Activated T-cell treated with anti-CD3 and anti-CD28 coated beads, Interleukin-2, amount 50 U/mL, for 24 hours (primary cell): ENCODE measurements at regions not wholly inside any gene's neighbourhood (a gene's known extent, or its start where the extent isn't known, plus 50 kb on each side); places are given as distances from the start of the nearest gene placed in this dataset.
"Not testable (repeated sequence)": the region's sequence is repeated elsewhere in the genome, so short reads cannot be mapped to it uniquely, and the experiment has no call there.

Source experiments
- DNase-seq: peaks from one replicate; pipeline ENCODE4 v3.0.0-alpha.2; 2020
- H3K27ac Mint-ChIP-seq: 2 replicates; pipeline ENCODE4 v1.8.0; 2020; ENCODE audit warnings: mild to moderate bottlenecking, mixed read lengths
- H3K27me3 Mint-ChIP-seq: 2 replicates; pipeline ENCODE4 v1.8.0; 2020; ENCODE audit warnings: mixed read lengths
- H3K36me3 Mint-ChIP-seq: 2 replicates; pipeline ENCODE4 v1.8.0; 2020; ENCODE audit warnings: low read depth, mixed read lengths
- H3K4me1 Mint-ChIP-seq: 2 replicates; pipeline ENCODE4 v1.8.0; 2020; ENCODE audit warnings: low read depth, mixed read lengths
- H3K4me3 Mint-ChIP-seq: 2 replicates; pipeline ENCODE4 v1.8.0; 2020; ENCODE audit warnings: mild to moderate bottlenecking, moderate library complexity, mixed read lengths
- H3K9me3 Mint-ChIP-seq: 2 replicates; pipeline ENCODE4 v1.8.0; 2020; ENCODE audit warnings: mixed read lengths

DNA sequence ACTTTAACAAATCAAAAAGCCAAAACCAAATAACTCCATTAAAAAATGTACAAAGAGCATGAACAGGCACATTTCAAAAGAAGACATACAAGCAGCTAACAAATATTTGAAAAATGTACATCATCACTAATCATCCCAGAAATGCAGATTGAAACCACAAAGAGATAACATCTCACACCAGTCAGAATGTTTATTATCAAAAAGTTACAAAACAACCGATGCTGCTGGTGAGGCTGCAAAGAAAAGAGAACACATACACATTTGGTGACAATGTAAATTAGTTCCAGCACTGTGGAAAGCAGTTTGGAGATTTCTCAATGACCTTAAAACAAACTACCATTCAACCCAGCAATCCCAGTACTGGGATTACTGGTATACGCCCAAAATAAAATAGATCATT, 756.0 kb upstream of the PCDH20 start:
- H3K27ac Mint-ChIP-seq = no peak overlapping the region
- no peaks in the 10 kb centered on the region for H3K27me3 Mint-ChIP-seq
- H3K4me3 Mint-ChIP-seq = no peak overlapping the region
- H3K9me3 Mint-ChIP-seq = peaks cover 6% of the 10 kb centered on the region
- no peaks in the 10 kb centered on the region for H3K36me3 Mint-ChIP-seq
- no peak for DNase-seq
- H3K4me1 Mint-ChIP-seq = no peaks in the 10 kb centered on the region

GRCh38 chr13:62168891-62169290, 753.2 kb upstream of the PCDH20 start:
- Mint-ChIP-seq H3K4me3 (no peak overlapping the region), H3K4me1 (no peaks in the 10 kb centered on the region), H3K27ac (no peak overlapping the region), H3K36me3 (no peaks in the 10 kb centered on the region), H3K27me3 (no peaks in the 10 kb centered on the region), H3K9me3 (peaks cover 9% of the 10 kb centered on the region)
- DNase-seq = no peak

GRCh38 chr13:62167650-62168172, 752.1 kb upstream of the PCDH20 start:
- Mint-ChIP-seq H3K27me3 (no peaks in the 10 kb centered on the region), H3K4me1 (no peaks in the 10 kb centered on the region), H3K36me3 (no peaks in the 10 kb centered on the region), H3K4me3 (no peak overlapping the region), H3K27ac (no peak overlapping the region), H3K9me3 (peaks cover 9% of the 10 kb centered on the region)
- no peak for DNase-seq

DNA sequence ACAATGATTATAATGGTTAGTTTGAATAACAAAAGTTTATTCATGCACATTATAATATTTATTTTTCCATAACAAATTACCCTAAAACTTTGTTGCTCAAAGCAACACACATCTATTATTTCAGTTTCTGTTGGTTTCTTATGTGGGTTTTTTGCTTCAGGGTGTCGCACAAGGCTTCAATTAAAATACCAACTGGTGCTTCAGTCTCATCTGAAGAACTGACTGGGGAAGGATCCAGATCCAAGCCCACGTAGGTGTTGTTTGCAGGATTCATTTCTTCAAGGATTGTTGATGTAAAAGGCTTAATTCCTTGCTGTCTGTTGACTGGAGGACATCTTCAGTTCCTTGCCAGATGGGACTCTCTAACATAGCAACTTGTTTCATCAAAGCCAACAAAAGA, 747.2 kb upstream of the PCDH20 start:
- H3K4me1 Mint-ChIP-seq = no peaks in the 10 kb centered on the region
- H3K9me3 Mint-ChIP-seq = peaks cover 5% of the 10 kb centered on the region
- DNase-seq = no peak
- no peak overlapping the region for H3K27ac Mint-ChIP-seq
- no peaks in the 10 kb centered on the region for H3K36me3 Mint-ChIP-seq
- H3K27me3 Mint-ChIP-seq = no peaks in the 10 kb centered on the region
- no peak overlapping the region for H3K4me3 Mint-ChIP-seq

DNA sequence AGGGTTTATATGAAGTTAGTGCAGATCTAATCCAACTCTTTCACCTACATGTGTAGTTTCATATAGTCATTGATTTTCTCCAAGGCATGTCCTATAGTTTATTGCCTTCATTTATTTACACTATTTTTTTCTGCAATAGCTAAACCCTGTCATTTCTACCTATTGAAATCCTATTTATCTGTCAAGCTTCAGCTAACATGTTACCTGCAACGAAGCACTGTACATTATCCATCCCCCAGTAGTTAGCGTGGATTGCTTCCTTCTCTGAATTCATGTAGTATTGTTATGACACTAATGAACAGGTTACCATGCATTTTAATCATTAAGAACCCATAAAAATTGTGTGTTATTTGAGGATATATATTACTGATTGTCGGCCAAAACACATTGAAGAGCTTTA, 742.9 kb upstream of the PCDH20 start:
- Mint-ChIP-seq H3K36me3 (no peaks in the 10 kb centered on the region), H3K27me3 (no peaks in the 10 kb centered on the region), H3K4me1 (no peaks in the 10 kb centered on the region), H3K9me3 (peaks cover 18% of the 10 kb centered on the region), H3K27ac (no peak overlapping the region), H3K4me3 (no peak overlapping the region)
- no peak for DNase-seq

DNA sequence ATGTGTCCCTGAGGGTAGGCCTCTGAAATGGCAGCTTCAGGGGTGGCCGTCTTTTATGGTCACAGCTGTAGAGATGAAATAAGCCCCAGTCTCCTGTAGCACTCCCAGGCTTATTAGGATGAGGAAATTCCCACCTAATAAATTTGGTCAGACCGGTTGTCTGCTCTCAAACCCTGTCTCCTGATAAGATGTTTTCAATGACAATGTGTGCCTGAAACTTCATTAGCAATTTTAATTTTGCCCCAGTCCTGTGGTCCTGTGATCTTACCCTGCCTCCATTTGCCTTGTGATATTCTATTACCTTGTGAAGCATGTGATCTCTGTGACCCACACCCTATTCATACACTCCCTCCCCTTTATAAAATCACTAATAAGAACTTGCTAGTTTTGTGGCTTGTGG, 736.1 kb upstream of the PCDH20 start:
- DNase-seq, H3K27me3 Mint-ChIP-seq, H3K36me3 Mint-ChIP-seq, H3K27ac Mint-ChIP-seq, H3K4me1 Mint-ChIP-seq, H3K4me3 Mint-ChIP-seq: not testable (repeated sequence)
- peaks cover 34% of the 10 kb centered on the region for H3K9me3 Mint-ChIP-seq

DNA sequence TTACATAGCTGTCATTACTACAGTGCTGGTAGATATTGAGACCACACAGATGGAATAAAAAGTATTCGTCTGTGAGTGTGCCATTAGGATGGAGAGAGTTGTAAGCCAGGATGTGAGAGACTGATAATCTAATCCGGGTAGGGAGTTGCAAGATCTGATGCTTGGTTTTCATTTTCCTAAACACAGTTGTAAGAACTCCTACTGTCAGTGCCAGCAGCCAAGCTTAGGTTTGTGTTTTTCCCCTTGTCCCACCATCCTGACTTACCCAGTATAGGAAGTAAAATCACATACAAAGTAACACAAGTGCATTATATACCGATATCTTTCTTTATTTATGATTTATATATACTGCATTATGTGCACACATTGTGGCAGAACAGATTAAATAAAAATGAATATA, 726.4 kb upstream of the PCDH20 start:
- peaks cover 23% of the 10 kb centered on the region for H3K9me3 Mint-ChIP-seq
- H3K27ac Mint-ChIP-seq = no peak overlapping the region
- no peak for DNase-seq
- H3K36me3 Mint-ChIP-seq = no peaks in the 10 kb centered on the region
- H3K4me3 Mint-ChIP-seq = no peak overlapping the region
- H3K4me1 Mint-ChIP-seq = no peaks in the 10 kb centered on the region
- H3K27me3 Mint-ChIP-seq = no peaks in the 10 kb centered on the region

GRCh38 chr13:62139597-62139996, 723.9 kb upstream of the PCDH20 start:
- no peaks in the 10 kb centered on the region for H3K36me3 Mint-ChIP-seq
- no peak overlapping the region for H3K27ac Mint-ChIP-seq
- no peak overlapping the region for H3K4me3 Mint-ChIP-seq
- DNase-seq = no peak
- no peaks in the 10 kb centered on the region for H3K4me1 Mint-ChIP-seq
- peaks cover 19% of the 10 kb centered on the region for H3K9me3 Mint-ChIP-seq
- H3K27me3 Mint-ChIP-seq = no peaks in the 10 kb centered on the region

- no peaks in the 10 kb centered on the region for H3K4me1 Mint-ChIP-seq
- no peaks in the 10 kb centered on the region for H3K27me3 Mint-ChIP-seq
- no peak for DNase-seq
- no peak overlapping the region for H3K27ac Mint-ChIP-seq
- H3K36me3 Mint-ChIP-seq = no peaks in the 10 kb centered on the region
- H3K4me3 Mint-ChIP-seq = no peak overlapping the region
- H3K9me3 Mint-ChIP-seq = peaks cover 16% of the 10 kb centered on the region
Observed at GRCh38 chr13:62137629-62138405, 722.2 kb upstream of the PCDH20 start.

GRCh38 chr13:62131604-62132003, 716.0 kb upstream of the PCDH20 start:
- Mint-ChIP-seq H3K4me3 (no peak overlapping the region), H3K4me1 (no peaks in the 10 kb centered on the region), H3K9me3 (peaks cover 10% of the 10 kb centered on the region), H3K27me3 (no peaks in the 10 kb centered on the region), H3K36me3 (no peaks in the 10 kb centered on the region), H3K27ac (no peak overlapping the region)
- DNase-seq = no peak

DNA sequence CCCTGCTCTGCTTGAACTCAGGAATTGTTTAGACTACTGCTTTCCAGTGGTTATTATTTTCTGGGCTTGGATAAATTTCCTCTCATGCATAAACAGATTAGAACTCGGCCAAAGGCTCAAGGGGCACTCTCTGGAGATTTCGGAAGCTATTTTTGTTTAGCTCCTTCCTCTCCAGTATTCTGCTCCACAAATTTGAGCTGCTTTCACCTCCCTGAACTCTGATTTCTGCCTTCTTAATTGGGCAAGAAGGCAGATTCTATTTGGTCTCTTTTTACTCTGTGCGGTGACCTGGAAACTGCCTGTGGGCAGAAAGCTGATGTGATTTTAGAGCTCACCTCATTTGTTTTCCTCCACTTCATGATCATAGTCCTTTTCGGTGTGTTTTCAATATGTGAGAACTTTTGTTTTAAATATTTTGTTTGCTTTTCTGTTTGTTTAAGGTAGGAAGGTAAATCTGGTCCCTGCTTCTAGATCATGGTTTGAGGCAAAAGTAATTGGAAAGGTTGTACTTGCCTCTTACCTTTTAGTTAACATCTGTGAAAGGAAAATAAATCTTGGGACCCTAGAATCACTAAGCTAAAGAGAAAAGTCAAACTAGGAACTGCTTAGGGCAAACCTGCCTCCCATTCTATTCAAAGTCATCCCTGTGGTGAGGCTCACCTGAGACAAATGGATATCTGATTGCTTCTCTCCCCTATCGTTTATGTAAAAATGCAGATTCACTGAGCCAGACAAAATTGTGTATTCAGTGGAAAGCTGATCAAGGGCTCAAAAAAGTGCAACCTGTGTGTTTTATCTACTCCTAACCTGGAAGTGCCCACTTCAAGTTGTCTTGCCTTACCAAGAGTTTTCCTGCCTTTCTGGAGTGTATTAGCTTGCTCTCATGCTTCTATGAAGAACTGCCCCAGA, 714.7 kb upstream of the PCDH20 start:
- Mint-ChIP-seq H3K4me3 (no peak overlapping the region), H3K27ac (no peak overlapping the region), H3K4me1 (no peaks in the 10 kb centered on the region)

GRCh38 chr13:62129000-62129551, 713.4 kb upstream of the PCDH20 start:
- Mint-ChIP-seq H3K27ac (no peak overlapping the region), H3K9me3 (peaks cover 10% of the 10 kb centered on the region), H3K27me3 (no peaks in the 10 kb centered on the region), H3K4me3 (no peak overlapping the region), H3K4me1 (no peaks in the 10 kb centered on the region), H3K36me3 (no peaks in the 10 kb centered on the region)
- no peak for DNase-seq

More for the DNA sequence above, 714.7 kb upstream of the PCDH20 start:
- H3K36me3 Mint-ChIP-seq = no peaks in the 10 kb centered on the region
- H3K9me3 Mint-ChIP-seq = peaks cover 10% of the 10 kb centered on the region
- H3K27me3 Mint-ChIP-seq = no peaks in the 10 kb centered on the region
- DNase-seq = no peak

DNA sequence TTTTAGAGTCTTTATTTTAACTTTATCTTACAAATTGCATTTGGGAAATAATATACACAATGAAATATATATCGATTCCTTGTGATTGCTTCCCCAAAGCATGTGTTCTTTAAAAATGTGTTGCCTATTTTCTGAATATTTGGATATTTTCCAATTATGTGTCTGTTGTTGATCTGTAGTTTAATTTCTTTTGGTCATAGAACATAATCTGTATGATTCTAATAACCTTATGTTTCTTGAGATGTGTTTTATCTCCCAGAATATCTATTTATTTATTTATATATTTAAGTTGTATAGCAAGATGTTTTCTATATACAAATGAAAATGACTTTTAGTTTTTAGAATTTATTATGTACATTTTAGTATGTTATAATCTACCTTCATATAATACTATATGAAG, 710.8 kb upstream of the PCDH20 start:
- DNase-seq = no peak
- peaks cover 7% of the 10 kb centered on the region for H3K9me3 Mint-ChIP-seq
- no peaks in the 10 kb centered on the region for H3K27me3 Mint-ChIP-seq
- H3K36me3 Mint-ChIP-seq = no peaks in the 10 kb centered on the region
- no peaks in the 10 kb centered on the region for H3K4me1 Mint-ChIP-seq
- no peak overlapping the region for H3K4me3 Mint-ChIP-seq
- H3K27ac Mint-ChIP-seq = no peak overlapping the region

GRCh38 chr13:62125451-62125850, 709.8 kb upstream of the PCDH20 start:
- DNase-seq = no peak
- no peaks in the 10 kb centered on the region for H3K27me3 Mint-ChIP-seq
- H3K9me3 Mint-ChIP-seq = peaks cover 7% of the 10 kb centered on the region
- no peaks in the 10 kb centered on the region for H3K4me1 Mint-ChIP-seq
- H3K36me3 Mint-ChIP-seq = no peaks in the 10 kb centered on the region
- no peak overlapping the region for H3K4me3 Mint-ChIP-seq
- no peak overlapping the region for H3K27ac Mint-ChIP-seq

DNA sequence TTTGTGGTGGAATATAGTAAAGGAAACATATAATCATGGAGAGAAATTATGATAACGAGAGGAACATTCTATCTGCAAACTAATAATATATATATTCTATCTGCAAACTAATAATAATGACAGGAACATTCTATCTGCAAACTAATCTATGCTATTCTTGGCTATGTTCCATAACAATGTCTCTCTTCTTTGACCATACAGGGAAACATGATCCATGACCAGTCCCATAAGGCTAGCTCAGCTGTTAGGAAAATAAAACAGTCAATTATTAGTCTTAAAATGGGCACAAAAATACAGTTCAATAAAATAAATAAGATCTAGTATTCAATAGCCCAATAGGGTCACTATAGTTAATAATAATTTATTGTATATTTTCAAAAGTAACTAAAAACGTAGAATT, 707.8 kb upstream of the PCDH20 start:
- Mint-ChIP-seq H3K4me3 (no peak overlapping the region), H3K27ac (no peak overlapping the region), H3K36me3 (no peaks in the 10 kb centered on the region), H3K27me3 (no peaks in the 10 kb centered on the region), H3K4me1 (no peaks in the 10 kb centered on the region), H3K9me3 (peaks cover 4% of the 10 kb centered on the region)
- no peak for DNase-seq
